H1 (cell line): ENCODE measurements at regions not wholly inside any gene's neighbourhood (a gene's known extent, or its start where the extent isn't known, plus 50 kb on each side); places are given as distances from the start of the nearest gene placed in this dataset.

Experiments
- CTCF ChIA-PET: fragments of 300-600 bp; sonication (Branson Sonifier 250); formaldehyde crosslinking; loops from one replicate; lab custom pipeline; 2021; ENCODE audit not compliant: partially characterized antibody; lab: Charles Lee
- POLR2A ChIA-PET: fragments of 300-600 bp; sonication (Branson Sonifier 250); formaldehyde crosslinking; loops from one replicate; lab custom pipeline; 2021; ENCODE audit warnings: inconsistent platforms; ENCODE audit not compliant: partially characterized antibody; lab: Charles Lee
- DNase-seq, 2 experiments: peaks; one replicate each; pipeline versions ENCODE4 v3.0.0 to v3.0.0-alpha.2; 2010 to 2022; ENCODE audit warnings: low spot score in 2 of 2, low read depth in 1 of 2, mixed read lengths in 1 of 2
- FAIRE-seq: peaks from 2 replicates; lab custom pipeline; 2011; peaks lifted over from hg19 to GRCh38; lab: Jason Lieb, UNC
- H2AFZ ChIP-seq: 2 replicates; pipeline ENCODE4 v1.8.1; 2012; ENCODE audit warnings: low read length, inconsistent platforms
- H2AK5ac ChIP-seq: 2 replicates; pipeline ENCODE4 v1.6.1; 2013; ENCODE audit warnings: low read depth, low read length
- H2BK120ac ChIP-seq: replicated peaks from 2 replicates; pipeline ENCODE3; 2013; ENCODE audit warnings: low read depth, low read length, inconsistent platforms
- H2BK12ac ChIP-seq: 2 replicates; pipeline ENCODE4 v1.6.1; 2013; ENCODE audit warnings: low read depth, low read length
- H2BK15ac ChIP-seq: 2 replicates; pipeline ENCODE4 v1.6.1; 2013; ENCODE audit warnings: low read length
- H2BK20ac ChIP-seq: 2 replicates; pipeline ENCODE4 v1.6.1; 2013; ENCODE audit warnings: low read length
- H2BK5ac ChIP-seq: 2 replicates; pipeline ENCODE4 v1.6.1; 2013; ENCODE audit warnings: low read depth, low read length
- H3K14ac ChIP-seq: 2 replicates; pipeline ENCODE4 v1.6.1; 2013; ENCODE audit warnings: inconsistent platforms; ENCODE audit not compliant: insufficient read length
- H3K18ac ChIP-seq: 2 replicates; pipeline ENCODE4 v1.6.1; 2013; ENCODE audit warnings: low read length; ENCODE audit errors: extremely low read depth
- H3K23ac ChIP-seq: 2 replicates; pipeline ENCODE4 v1.6.1; 2013; ENCODE audit warnings: inconsistent platforms; ENCODE audit not compliant: insufficient read length
- H3K23me2 ChIP-seq: 2 replicates; pipeline ENCODE4 v1.6.1; 2013; ENCODE audit warnings: low read depth, low read length
- H3K27ac ChIP-seq: 2 replicates; pipeline ENCODE4 v1.6.1; 2011; ENCODE audit warnings: low read depth, low read length, inconsistent platforms
- H3K27me3 ChIP-seq, 4 experiments: replicated peaks in 1 of 4; 1 replicate in 1 of 4; 2 replicates in 3 of 4; pipeline versions ENCODE4 v1.6.1 to v1.8.1; 2011 to 2013; ENCODE audit warnings: low read length in 3 of 4, mild to moderate bottlenecking in 3 of 4, inconsistent platforms in 2 of 4, mixed read lengths in 2 of 4, moderate library complexity in 1 of 4; ENCODE audit not compliant: control insufficient read depth in 3 of 4, insufficient read depth in 3 of 4; ENCODE audit errors: extremely low read depth in 1 of 4
- H3K36me3 ChIP-seq, 4 experiments: 2 replicates each; pipeline versions ENCODE4 v1.6.1 to v1.8.1; 2011 to 2013; ENCODE audit warnings: mild to moderate bottlenecking in 4 of 4, low read length in 3 of 4, moderate library complexity in 2 of 4, control low read depth in 1 of 4, inconsistent platforms in 1 of 4; ENCODE audit not compliant: insufficient read depth in 4 of 4, control insufficient read depth in 2 of 4
- H3K4ac ChIP-seq: replicated peaks from 2 replicates; pipeline ENCODE3; 2013; ENCODE audit warnings: low read length, low read depth, mixed read lengths, inconsistent platforms; ENCODE audit not compliant: insufficient read length
- H3K4me1 ChIP-seq, 4 experiments: replicated peaks in 1 of 4; 1 replicate in 1 of 4; 2 replicates in 3 of 4; pipeline versions ENCODE4 v1.6.1 to v1.8.1; 2011 to 2013; ENCODE audit warnings: low read length in 3 of 4, inconsistent platforms in 2 of 4, mixed read lengths in 1 of 4; ENCODE audit not compliant: insufficient read depth in 4 of 4, control insufficient read depth in 3 of 4
- H3K4me2 ChIP-seq, 2 experiments: 2 replicates each; pipeline versions ENCODE4 v1.6.1 to v1.8.1; 2011 to 2013; ENCODE audit warnings: low read depth in 2 of 2, low read length in 2 of 2, control low read depth in 1 of 2, inconsistent platforms in 1 of 2, mild to moderate bottlenecking in 1 of 2; ENCODE audit not compliant: insufficient read depth in 1 of 2
- H3K4me3 ChIP-seq, 4 experiments: fragments of 200-600, 300-600 bp in 1 of 4; sonication (generic), shearing (Covaris generic), sonication (Bioruptor Twin) in 1 of 4; 2 replicates each; pipeline versions ENCODE4 v1.5.1 to v1.8.1; 2011 to 2016; ENCODE audit warnings: low read length in 4 of 4, low read depth in 3 of 4, control low read depth in 2 of 4, inconsistent platforms in 2 of 4, mild to moderate bottlenecking in 2 of 4, mixed read lengths in 1 of 4, moderate library complexity in 1 of 4; ENCODE audit not compliant: insufficient read depth in 2 of 4; ENCODE audit errors: extremely low read depth in 1 of 4
- H3K56ac ChIP-seq: replicated peaks from 2 replicates; pipeline ENCODE3; 2013; ENCODE audit warnings: low read depth, mild to moderate bottlenecking, mixed read lengths, low read length, inconsistent platforms; ENCODE audit not compliant: insufficient read length
- H3K79me1 ChIP-seq: 2 replicates; pipeline ENCODE4 v1.6.1; 2013; ENCODE audit warnings: low read depth, low read length, control low read depth
- H3K79me2 ChIP-seq, 2 experiments: 2 replicates each; pipeline versions ENCODE4 v1.6.1 to v1.8.1; 2012 to 2013; ENCODE audit warnings: low read length in 2 of 2, mild to moderate bottlenecking in 2 of 2, inconsistent platforms in 1 of 2; ENCODE audit not compliant: insufficient read depth in 2 of 2, control insufficient read depth in 1 of 2
- H3K9ac ChIP-seq, 4 experiments: replicated peaks in 1 of 4; 1 replicate in 1 of 4; 2 replicates in 3 of 4; pipeline versions ENCODE4 v1.6.1 to v1.8.1; 2011 to 2013; ENCODE audit warnings: low read depth in 3 of 4, low read length in 3 of 4, control low read depth in 2 of 4, mild to moderate bottlenecking in 2 of 4, moderate library complexity in 2 of 4, inconsistent platforms in 1 of 4; ENCODE audit errors: extremely low read depth in 1 of 4
- H3K9me3 ChIP-seq, 2 experiments: 2 replicates each; pipeline versions ENCODE4 v1.6.1 to v1.8.1; 2012 to 2013; ENCODE audit warnings: mild to moderate bottlenecking in 2 of 2, moderate library complexity in 2 of 2, control low read depth in 1 of 2, inconsistent platforms in 1 of 2, low read depth in 1 of 2, low read length in 1 of 2, mixed read lengths in 1 of 2; ENCODE audit not compliant: insufficient read depth in 2 of 2
- H4K20me1 ChIP-seq, 2 experiments: replicated peaks in 1 of 2; 2 replicates each; pipeline versions ENCODE3 to v1.8.1; 2011 to 2013; ENCODE audit warnings: inconsistent platforms in 2 of 2, low read length in 2 of 2, mild to moderate bottlenecking in 1 of 2; ENCODE audit not compliant: insufficient read depth in 2 of 2, control insufficient read depth in 1 of 2
- H4K5ac ChIP-seq: 2 replicates; pipeline ENCODE4 v1.6.1; 2013; ENCODE audit warnings: low read length, low read depth, mixed read lengths, inconsistent platforms; ENCODE audit not compliant: insufficient read length
- H4K8ac ChIP-seq: 2 replicates; pipeline ENCODE4 v1.8.0; 2013; ENCODE audit warnings: mild to moderate bottlenecking, moderate library complexity, low read length, inconsistent platforms; ENCODE audit not compliant: insufficient read depth; ENCODE audit errors: extremely low read depth
- H4K91ac ChIP-seq: replicated peaks from 2 replicates; pipeline ENCODE3; 2013; ENCODE audit warnings: low read length, mixed read lengths, inconsistent platforms; ENCODE audit not compliant: insufficient read length
- BCL11A ChIP-seq, 2 experiments: IDR thresholded peaks; one replicate each; pipeline ENCODE4 v1.6.1; 2011; ENCODE audit warnings: low read depth in 2 of 2, low read length in 2 of 2, mild to moderate bottlenecking in 2 of 2
- EP300 ChIP-seq, 2 experiments: IDR thresholded peaks; 1 replicate in 1 of 2; 2 replicates in 1 of 2; pipeline ENCODE4 v1.6.1; 2011 to 2012; ENCODE audit warnings: low read depth in 2 of 2, low read length in 2 of 2, mild to moderate bottlenecking in 2 of 2, borderline replicate concordance in 1 of 2, inconsistent platforms in 1 of 2, moderate library complexity in 1 of 2
- GABPA ChIP-seq: IDR thresholded peaks from 2 replicates; pipeline ENCODE4 v1.6.1; 2011; ENCODE audit warnings: mild to moderate bottlenecking, low read length, moderate library complexity, borderline replicate concordance; ENCODE audit not compliant: insufficient read depth
- NRF1 ChIP-seq: IDR thresholded peaks from 2 replicates; pipeline ENCODE4 v1.6.1; 2011; ENCODE audit warnings: mild to moderate bottlenecking, low read depth, low read length, improper control_type of control experiment
- POLR2A ChIP-seq, 2 experiments: IDR thresholded peaks; 1 replicate in 1 of 2; 2 replicates in 1 of 2; pipeline ENCODE4 v1.6.1; 2011; ENCODE audit warnings: low read depth in 2 of 2, low read length in 2 of 2, mild to moderate bottlenecking in 2 of 2; ENCODE audit errors: control extremely low read depth in 1 of 2
- SP4 ChIP-seq: IDR thresholded peaks from 2 replicates; pipeline ENCODE4 v1.6.1; 2012; ENCODE audit warnings: low read length, inconsistent platforms
- WGBS, 2 experiments: shearing (Covaris generic) in 1 of 2; methylation state at CpG; one replicate each; pipeline versions ENCODE4 v1.1.6 to v1.1.7; 2013 to 2015; ENCODE audit warnings: low lambda C conversion rate in 2 of 2, mixed read lengths in 2 of 2, inconsistent platforms in 1 of 2, low coverage in 1 of 2, missing lambda C conversion rate in 1 of 2; ENCODE audit not compliant: insufficient replicate concordance in 2 of 2, insufficient coverage in 1 of 2, insufficient read length in 1 of 2; ENCODE audit errors: extremely low coverage in 1 of 2, missing lambda C conversion rate in 1 of 2; 5-methylcytosine and 5-hydroxymethylcytosine counted together

- 85% methylated on average over 5 of the region's 5 CpGs; no CpG with 5 or more reads in 1 of the 2 experiments for WGBS, 2 experiments
- Histone ChIP-seq H2BK15ac (no peak overlapping the region), H3K23ac (no peak overlapping the region), H3K4me2 (no peak overlapping the region), H3K23me2 (no peaks in the 10 kb centered on the region), H3K4me1 (peaks cover 1 to 19% (median 12%) of the 10 kb centered on the region in 4 experiments; a peak in 5 of 7 replicates), H4K5ac (no peak overlapping the region), H3K9ac (no peak overlapping the region), H3K79me1 (no peaks in the 10 kb centered on the region), H3K27me3 (no peaks in the 10 kb centered on the region; a peak in 1 of 7 replicates), H2BK5ac (no peak overlapping the region), H3K18ac (no peak overlapping the region), H4K91ac (no peak overlapping the region), H4K8ac (no peak overlapping the region), H3K56ac (no peak overlapping the region), H3K4me3 (no peak overlapping the region), H3K27ac (no peak overlapping the region), H3K4ac (no peak overlapping the region), H2BK120ac (no peak overlapping the region), H2BK20ac (no peak overlapping the region), H4K20me1 (no peaks in the 10 kb centered on the region), H3K79me2 (no peaks in the 10 kb centered on the region), H3K36me3 (no peaks in the 10 kb centered on the region), H3K14ac (no peak overlapping the region), H2AFZ (no peak overlapping the region), H2AK5ac (no peak overlapping the region), H3K9me3 (no peaks in the 10 kb centered on the region), H2BK12ac (no peak overlapping the region)
- DNase-seq (no peak), FAIRE-seq (no peak)
- POLR2A ChIA-PET = no interaction called here
- CTCF ChIA-PET = interaction anchor here (0.6 to 1.5 kb wide), 5 partner anchors 14 to 260 kb away, joined by 3 to 4 read pairs (median 3); no protein-coding TSS in a partner anchor
- TF ChIP-seq NRF1 (no peak), EP300 (IDR thresholded peaks at IDR 0.05; ENCODE audit: borderline replicate concordance in 1 of 2, low read depth in 2 of 2, low read length in 2 of 2) (no peak), BCL11A (IDR thresholded peaks at IDR 0.05; ENCODE audit: low read depth in 2 of 2, low read length in 2 of 2) (no peak), SP4 (no peak), GABPA (no peak), POLR2A (IDR thresholded peaks at IDR 0.05; ENCODE audit: control extremely low read depth in 1 of 2, low read depth in 2 of 2, low read length in 2 of 2) (no peak)
Observed at GRCh38 chr1:234768171-234768568, 158.2 kb upstream of the IRF2BP2 start.
